LoVo (cell line): ENCODE measurements at regions not wholly inside any gene's neighbourhood (a gene's known extent, or its start where the extent isn't known, plus 50 kb on each side); places are given as distances from the start of the nearest gene placed in this dataset.
A peak's percentile ranks its signal among the peaks of the same experiment; 100 is the strongest.
"Not testable (repeated sequence)": the region's sequence is repeated elsewhere in the genome, so short reads cannot be mapped to it uniquely, and the experiment has no call there.

Source experiments
- DNase-seq: peaks from one replicate; pipeline ENCODE4 v3.0.0-alpha.2; 2016; ENCODE audit warnings: low spot score

- peak; percentile 67 for DNase-seq
Measured at GRCh38 chr2:175414882-175415487, 233.5 kb upstream of the ATP5MC3 start.

GRCh38 chr2:175414191-175414881, 232.8 kb upstream of the ATP5MC3 start:
- DNase-seq, result no peak

- not testable (repeated sequence) for DNase-seq
Measured at GRCh38 chr2:175410941-175411340, 229.4 kb upstream of the ATP5MC3 start.

GRCh38 chr2:175404839-175405238, 223.3 kb upstream of the ATP5MC3 start:
- DNase-seq, result no peak

- DNase-seq, result no peak
Measured at GRCh38 chr2:175403599-175404221, 222.2 kb upstream of the ATP5MC3 start.

GRCh38 chr2:175402571-175402970, 221.1 kb upstream of the ATP5MC3 start:
- no peak for DNase-seq

- no peak for DNase-seq
Measured at GRCh38 chr2:175401956-175402469, 220.5 kb upstream of the ATP5MC3 start.

- no peak for DNase-seq
Measured at GRCh38 chr2:175400975-175401374, 219.5 kb upstream of the ATP5MC3 start.

- no peak for DNase-seq
Measured at GRCh38 chr2:175399326-175399725, 217.8 kb upstream of the ATP5MC3 start.

- DNase-seq, result no peak
Measured at GRCh38 chr2:175398848-175399247, 217.3 kb upstream of the ATP5MC3 start.

- DNase-seq, result no peak
Measured at GRCh38 chr2:175396696-175397095, 215.2 kb upstream of the ATP5MC3 start.

GRCh38 chr2:175393851-175394250, 212.3 kb upstream of the ATP5MC3 start:
- DNase-seq, result no peak

GRCh38 chr2:175383286-175383685, 201.8 kb upstream of the ATP5MC3 start:
- DNase-seq, result no peak

GRCh38 chr2:175373729-175374128, 192.2 kb upstream of the ATP5MC3 start:
- no peak for DNase-seq

GRCh38 chr2:175372704-175373701, 191.5 kb upstream of the ATP5MC3 start:
- DNase-seq, result no peak

- DNase-seq, result no peak
Measured at GRCh38 chr2:175371378-175371777, 189.9 kb upstream of the ATP5MC3 start.

GRCh38 chr2:175366815-175367214, 185.3 kb upstream of the ATP5MC3 start:
- peak; percentile 58 for DNase-seq

GRCh38 chr2:175363699-175364098, 182.2 kb upstream of the ATP5MC3 start:
- DNase-seq, result no peak

GRCh38 chr2:175362331-175362730, 180.8 kb upstream of the ATP5MC3 start:
- DNase-seq, result no peak

GRCh38 chr2:175359710-175360109, 178.2 kb upstream of the ATP5MC3 start:
- DNase-seq, result no peak

GRCh38 chr2:175356901-175357300, 175.4 kb upstream of the ATP5MC3 start:
- DNase-seq, result no peak

- DNase-seq, result no peak
Measured at GRCh38 chr2:175355246-175355645, 173.7 kb upstream of the ATP5MC3 start.
